Adrenal gland (tissue), 9 donors: ENCODE measurements at regions not wholly inside any gene's neighbourhood (a gene's known extent, or its start where the extent isn't known, plus 50 kb on each side); places are given as distances from the start of the nearest gene placed in this dataset.
A peak's percentile ranks its signal among the peaks of the same experiment; 100 is the strongest.

Experiments used
- DNase-seq, 7 donors: peaks; one replicate each; pipeline ENCODE4 v3.0.0-alpha.2; 2019 to 2020
- H3K27ac ChIP-seq, 5 donors: fragments of 200-600 bp; sonication (generic) in 4 of 5; 1 replicate in 3 of 5; 2 replicates in 2 of 5; pipeline versions ENCODE4 v1.5.1 to v1.8.0; 2016 to 2020; ENCODE audit warnings: mild to moderate bottlenecking in 1 of 5
- H3K27me3 ChIP-seq: fragments of 200-600 bp; 2 replicates; pipeline ENCODE4 v1.8.0; 2021
- H3K36me3 ChIP-seq, 2 donors: fragments of 200-600 bp; replicated peaks in 1 of 2; 1 replicate in 1 of 2; 2 replicates in 1 of 2; pipeline versions ENCODE4 v1.5.1 to v1.8.0; 2018 to 2022
- H3K4me1 ChIP-seq, 2 donors: fragments of 200-600 bp; replicated peaks in 1 of 2; 1 replicate in 1 of 2; 2 replicates in 1 of 2; pipeline versions ENCODE4 v1.5.1 to v1.8.0; 2018 to 2021
- H3K4me3 ChIP-seq, 4 donors: fragments of 200-600 bp; sonication (generic) in 3 of 4; one replicate each; pipeline ENCODE4 v1.5.1; 2016 to 2018
- H3K9me3 ChIP-seq, 3 donors: fragments of 200-600 bp; sonication (generic) in 1 of 3; replicated peaks in 1 of 3; 1 replicate in 2 of 3; 2 replicates in 1 of 3; pipeline versions ENCODE4 v1.5.1 to v1.8.0; 2016 to 2021
- POLR2A ChIP-seq, 2 donors: fragments of 450-650 bp; IDR thresholded peaks; one replicate each; pipeline ENCODE4 v1.6.1; 2017; ENCODE audit warnings: antibody characterized with exemption in 2 of 2, mild to moderate bottlenecking in 2 of 2, moderate library complexity in 1 of 2
- WGBS, 4 donors: extraction: QIAGEN DNeasy Blood & Tissue Kit in 2 of 4; methylation state at CpG; one replicate each; pipeline versions ENCODE4 v1.1.5 to v1.1.7; 2013 to 2017; 5-methylcytosine and 5-hydroxymethylcytosine counted together
- intact Hi-C, 2 donors: fragments of 100-400 bp; cut with DNase I; formaldehyde crosslinking; loops; one replicate each; pipeline versions ENCODE4 v1.14.1 to v1.15.0; 2022 to 2023
- TF ChIP-seq, protein P1 (sequence below), 6 experiments: fragments of 450-650 bp in 4 of 6; fragments of 200-600 bp in 2 of 6; sonication (generic) in 1 of 6; IDR thresholded peaks; 1 replicate in 5 of 6; 2 replicates in 1 of 6; pipeline versions ENCODE4 v1.5.1 to v1.8.0; 2016 to 2021; ENCODE audit warnings: antibody characterized with exemption in 6 of 6, mild to moderate bottlenecking in 2 of 6, moderate library complexity in 1 of 6
- donor health status: healthy with polysubstance abuse.
- donor health status: Bipolar disorder and iron deficiency.
- donor health status: DM: yes; HTN: yes; CAD: no.
- donor health status: DM: no; HTN: no; CAD: no.
- donor health status: DM: no; HTN: no; CAD: no.

DNA sequence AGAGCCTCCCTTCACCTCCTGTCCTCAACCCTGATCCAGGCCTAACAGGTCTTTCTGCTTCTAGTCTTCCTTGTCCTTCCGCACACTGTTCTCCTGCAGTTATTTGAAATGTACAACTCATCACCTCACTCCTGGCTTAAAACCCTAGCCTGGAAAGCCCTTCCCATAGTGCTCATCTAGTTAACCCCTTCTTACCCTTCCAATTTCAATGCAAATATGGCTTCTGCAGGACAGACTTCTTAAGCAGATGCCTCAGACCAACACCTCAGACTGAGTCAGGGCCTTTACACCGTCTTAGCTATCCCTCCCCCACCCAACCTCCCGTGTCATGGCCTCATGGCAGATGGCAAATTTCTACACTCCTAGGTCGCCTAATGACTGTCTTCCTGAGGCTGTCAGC lies 130.4 kb downstream of the BCOR start:
- 68 to 85% (median 80%) methylated on average over 4 of the region's 4 CpGs for WGBS, 4 donors
- Histone ChIP-seq H3K27ac (no peak overlapping the region), H3K4me3 (no peak overlapping the region), H3K9me3 (no peaks in the 10 kb centered on the region), H3K36me3 (no peaks in the 10 kb centered on the region), H3K27me3 (peaks cover 7% of the 10 kb centered on the region), H3K4me1 (no peaks in the 10 kb centered on the region)
- DNase-seq, result no peak
- intact Hi-C loops, result no loop called here
- TF ChIP-seq POLR2A (IDR thresholded peaks at IDR 0.05), result no peak
- TF ChIP-seq, protein P1, sequence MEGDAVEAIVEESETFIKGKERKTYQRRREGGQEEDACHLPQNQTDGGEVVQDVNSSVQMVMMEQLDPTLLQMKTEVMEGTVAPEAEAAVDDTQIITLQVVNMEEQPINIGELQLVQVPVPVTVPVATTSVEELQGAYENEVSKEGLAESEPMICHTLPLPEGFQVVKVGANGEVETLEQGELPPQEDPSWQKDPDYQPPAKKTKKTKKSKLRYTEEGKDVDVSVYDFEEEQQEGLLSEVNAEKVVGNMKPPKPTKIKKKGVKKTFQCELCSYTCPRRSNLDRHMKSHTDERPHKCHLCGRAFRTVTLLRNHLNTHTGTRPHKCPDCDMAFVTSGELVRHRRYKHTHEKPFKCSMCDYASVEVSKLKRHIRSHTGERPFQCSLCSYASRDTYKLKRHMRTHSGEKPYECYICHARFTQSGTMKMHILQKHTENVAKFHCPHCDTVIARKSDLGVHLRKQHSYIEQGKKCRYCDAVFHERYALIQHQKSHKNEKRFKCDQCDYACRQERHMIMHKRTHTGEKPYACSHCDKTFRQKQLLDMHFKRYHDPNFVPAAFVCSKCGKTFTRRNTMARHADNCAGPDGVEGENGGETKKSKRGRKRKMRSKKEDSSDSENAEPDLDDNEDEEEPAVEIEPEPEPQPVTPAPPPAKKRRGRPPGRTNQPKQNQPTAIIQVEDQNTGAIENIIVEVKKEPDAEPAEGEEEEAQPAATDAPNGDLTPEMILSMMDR (IDR thresholded peaks at IDR 0.05), result no peak

DNA sequence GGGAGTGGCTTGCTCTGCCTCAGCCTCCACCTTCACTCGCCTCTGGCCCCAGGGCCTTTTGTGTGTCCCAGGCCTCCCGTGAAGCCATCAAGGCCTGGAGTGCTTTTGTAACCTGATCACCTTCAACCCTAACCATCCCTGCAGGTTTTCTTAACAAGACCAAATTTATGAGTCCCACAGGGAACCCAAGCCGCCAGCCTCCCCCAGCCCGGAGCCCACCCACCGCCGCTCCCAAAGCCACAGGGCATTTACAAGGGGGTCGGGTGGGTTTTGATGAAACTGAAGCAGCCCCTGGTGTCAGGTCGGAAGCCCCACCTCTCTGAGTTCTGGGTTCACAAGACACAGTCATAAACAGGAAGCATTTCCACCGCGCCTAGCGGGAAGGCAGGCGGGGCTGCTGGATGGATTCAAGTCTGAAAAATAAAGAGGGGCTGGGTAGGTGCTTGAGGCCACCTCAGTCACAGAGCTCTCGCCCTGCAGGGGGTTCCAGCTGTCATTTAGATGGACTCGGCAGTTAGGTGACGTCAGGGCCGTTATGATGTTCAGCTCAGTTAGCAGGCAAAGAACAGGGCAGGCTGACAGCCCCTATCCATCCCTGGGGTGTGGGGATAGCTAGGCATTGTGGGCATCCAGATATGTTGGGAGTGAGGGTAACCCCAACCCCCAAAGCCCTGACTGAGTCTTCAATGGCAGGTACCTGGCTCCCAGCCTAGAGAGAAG lies 128.5 kb downstream of the BCOR start:
- Histone ChIP-seq H3K27ac (peak overlapping the region in 1 of 5 donors; percentile 34), H3K4me3 (no peak overlapping the region), H3K4me1 (no peaks in the 10 kb centered on the region), H3K27me3 (peaks cover 12% of the 10 kb centered on the region), H3K36me3 (no peaks in the 10 kb centered on the region), H3K9me3 (no peaks in the 10 kb centered on the region)
- peak in 3 of 7 donors; percentile 6 to 49 (median 24) for DNase-seq
- TF ChIP-seq, protein P1 (IDR thresholded peaks at IDR 0.05), result no peak
- no peak for TF ChIP-seq POLR2A (IDR thresholded peaks at IDR 0.05)
- WGBS, 4 donors, result 41 to 64% (median 54%) methylated on average over 2 to 16 of the region's 16 CpGs
- intact Hi-C loops, result no loop called here

DNA sequence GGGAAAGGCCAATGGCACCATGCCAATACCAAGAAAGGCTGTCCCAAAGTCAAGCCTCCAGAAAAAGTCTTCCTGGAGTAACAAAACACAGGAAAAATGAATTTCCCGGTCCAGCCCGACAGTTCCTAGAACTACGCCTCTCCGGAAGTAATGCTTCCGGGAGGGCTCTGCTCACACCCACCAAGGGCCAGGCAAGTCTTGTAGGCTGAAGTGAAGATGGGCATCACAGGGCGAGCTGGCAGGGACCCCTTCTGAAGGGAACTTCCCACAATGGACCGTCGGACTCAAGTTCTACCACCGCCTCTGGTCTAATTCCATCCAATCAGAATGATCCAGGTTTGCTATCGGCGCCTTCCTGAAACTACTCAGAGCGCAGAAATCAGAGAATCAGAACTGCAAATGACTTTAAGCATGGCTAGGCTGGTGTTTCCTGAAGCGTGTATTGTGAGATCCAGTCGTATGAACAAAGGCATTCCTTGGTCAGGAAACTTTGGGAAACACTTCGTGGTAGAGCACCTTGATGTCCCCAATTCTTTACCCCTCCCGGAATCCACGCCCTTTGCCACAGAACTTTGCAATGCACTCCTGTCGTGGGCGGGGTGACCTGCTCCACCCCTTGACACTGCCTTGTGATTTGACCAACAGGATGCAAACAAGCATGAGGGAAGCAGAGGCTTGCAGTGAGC lies 127.8 kb downstream of the BCOR start:
- H3K27ac ChIP-seq, result peak overlapping the region in 1 of 5 donors; percentile 14
- DNase-seq, result peak in 3 of 7 donors; percentile 10 to 45 (median 26)
- WGBS, 4 donors, result 66 to 84% (median 75%) methylated on average over 14 to 19 of the region's 19 CpGs
- H3K4me1 ChIP-seq, result no peaks in the 10 kb centered on the region
- TF ChIP-seq, protein P1 (IDR thresholded peaks at IDR 0.05), result no peak
- no peak for TF ChIP-seq POLR2A (IDR thresholded peaks at IDR 0.05)
- peaks cover 12% of the 10 kb centered on the region for H3K27me3 ChIP-seq
- intact Hi-C loops, result no loop called here
- no peaks in the 10 kb centered on the region for H3K9me3 ChIP-seq
- H3K4me3 ChIP-seq, result no peak overlapping the region
- no peaks in the 10 kb centered on the region for H3K36me3 ChIP-seq

DNA sequence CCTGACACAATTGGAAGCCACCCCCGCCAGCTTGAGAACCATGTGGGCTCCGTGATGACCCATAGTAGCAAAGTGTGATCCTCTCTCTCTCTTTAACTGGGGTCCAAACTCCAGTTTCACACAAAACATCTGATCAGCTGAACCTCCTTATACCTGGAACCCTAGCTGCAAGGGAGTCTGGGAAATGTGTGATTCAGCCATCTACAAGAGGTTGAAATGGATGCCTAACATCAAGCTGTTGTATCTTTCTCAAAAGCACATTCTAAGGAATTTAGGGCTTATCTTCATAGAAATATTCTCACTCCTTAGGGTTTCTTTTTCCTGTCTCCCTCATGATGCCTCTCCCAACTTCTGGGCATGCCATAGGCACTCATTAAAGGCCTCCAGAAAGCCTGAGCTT lies 126.0 kb downstream of the BCOR start:
- H3K9me3 ChIP-seq, result no peaks in the 10 kb centered on the region
- intact Hi-C loops, result no loop called here
- H3K27me3 ChIP-seq, result peaks cover 12% of the 10 kb centered on the region
- TF ChIP-seq, protein P1 (IDR thresholded peaks at IDR 0.05), result no peak
- no peak for TF ChIP-seq POLR2A (IDR thresholded peaks at IDR 0.05)
- no peak overlapping the region for H3K4me3 ChIP-seq
- H3K27ac ChIP-seq, result no peak overlapping the region
- DNase-seq, result no peak
- no peaks in the 10 kb centered on the region for H3K4me1 ChIP-seq
- H3K36me3 ChIP-seq, result no peaks in the 10 kb centered on the region
- 80 to 100% (median 96%) methylated on average over 1 to 2 of the region's 2 CpGs for WGBS, 4 donors
